Neural cell (in vitro differentiated cells): ENCODE measurements at regions not wholly inside any gene's neighbourhood (a gene's known extent, or its start where the extent isn't known, plus 50 kb on each side); places are given as distances from the start of the nearest gene placed in this dataset.

Experiments
- EZH2 ChIP-seq: fragments of 200-600, 300-800 bp; shearing (Covaris generic), sonication (generic); IDR thresholded peaks from 2 replicates; pipeline ENCODE4 v1.6.1; 2014; ENCODE audit warnings: antibody characterized with exemption, low read length, borderline replicate concordance, mild to moderate bottlenecking; ENCODE audit not compliant: insufficient read depth, poor library complexity, severe bottlenecking
- MXI1 ChIP-seq: fragments of 450-650 bp; conservative IDR thresholded peaks from 2 replicates; pipeline ENCODE4 v1.6.1; 2014; ENCODE audit warnings: antibody characterized with exemption, mild to moderate bottlenecking; ENCODE audit not compliant: poor library complexity, severe bottlenecking
- RAD21 ChIP-seq: fragments of 450-650 bp; conservative IDR thresholded peaks from 2 replicates; pipeline ENCODE4 v1.6.1; 2014; ENCODE audit warnings: antibody characterized with exemption, mild to moderate bottlenecking, moderate library complexity
- SMC3 ChIP-seq: fragments of 450-650 bp; conservative IDR thresholded peaks from 2 replicates; pipeline ENCODE4 v1.6.1; 2014; ENCODE audit warnings: antibody characterized with exemption, mild to moderate bottlenecking, moderate library complexity; ENCODE audit not compliant: poor library complexity
- TAF1 ChIP-seq: IDR thresholded peaks from 2 replicates; pipeline ENCODE4 v1.6.1; 2012; ENCODE audit warnings: low read depth
- TF ChIP-seq, protein P1 (sequence below): fragments of 450-650 bp; IDR thresholded peaks from 2 replicates; pipeline ENCODE4 v1.5.1; 2014; ENCODE audit warnings: antibody characterized with exemption, mild to moderate bottlenecking, moderate library complexity; ENCODE audit not compliant: poor library complexity, severe bottlenecking
- TF ChIP-seq, protein P2 (sequence below): IDR thresholded peaks from 2 replicates; pipeline ENCODE4 v1.6.1; 2012; ENCODE audit warnings: borderline replicate concordance

DNA sequence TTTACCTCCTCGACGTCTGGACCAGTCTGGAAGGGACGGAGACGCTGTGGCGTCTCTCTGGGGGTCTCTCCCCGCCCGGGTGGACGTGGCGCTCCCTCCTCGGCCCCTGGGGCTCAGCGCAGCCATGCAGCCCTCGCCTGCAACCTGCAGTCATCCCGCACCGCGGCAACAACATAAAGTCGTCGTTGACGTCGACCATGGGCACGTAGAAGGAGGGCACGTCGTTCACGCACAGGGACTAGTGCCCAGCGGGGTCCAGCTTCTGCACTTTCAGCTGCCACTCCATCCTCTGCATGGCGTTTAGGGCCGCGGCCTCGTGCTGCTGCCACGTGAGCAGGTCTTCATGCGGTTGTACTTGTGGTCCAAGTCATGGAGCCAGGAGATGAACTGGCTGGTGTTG lies 889.6 kb upstream of the LRRTM1 start:
- TF ChIP-seq, protein P1, sequence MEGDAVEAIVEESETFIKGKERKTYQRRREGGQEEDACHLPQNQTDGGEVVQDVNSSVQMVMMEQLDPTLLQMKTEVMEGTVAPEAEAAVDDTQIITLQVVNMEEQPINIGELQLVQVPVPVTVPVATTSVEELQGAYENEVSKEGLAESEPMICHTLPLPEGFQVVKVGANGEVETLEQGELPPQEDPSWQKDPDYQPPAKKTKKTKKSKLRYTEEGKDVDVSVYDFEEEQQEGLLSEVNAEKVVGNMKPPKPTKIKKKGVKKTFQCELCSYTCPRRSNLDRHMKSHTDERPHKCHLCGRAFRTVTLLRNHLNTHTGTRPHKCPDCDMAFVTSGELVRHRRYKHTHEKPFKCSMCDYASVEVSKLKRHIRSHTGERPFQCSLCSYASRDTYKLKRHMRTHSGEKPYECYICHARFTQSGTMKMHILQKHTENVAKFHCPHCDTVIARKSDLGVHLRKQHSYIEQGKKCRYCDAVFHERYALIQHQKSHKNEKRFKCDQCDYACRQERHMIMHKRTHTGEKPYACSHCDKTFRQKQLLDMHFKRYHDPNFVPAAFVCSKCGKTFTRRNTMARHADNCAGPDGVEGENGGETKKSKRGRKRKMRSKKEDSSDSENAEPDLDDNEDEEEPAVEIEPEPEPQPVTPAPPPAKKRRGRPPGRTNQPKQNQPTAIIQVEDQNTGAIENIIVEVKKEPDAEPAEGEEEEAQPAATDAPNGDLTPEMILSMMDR, result no peak
- TF ChIP-seq TAF1, result no peak
- TF ChIP-seq SMC3, result no peak
- no peak for TF ChIP-seq MXI1
- no peak for TF ChIP-seq RAD21
- TF ChIP-seq, protein P2, sequence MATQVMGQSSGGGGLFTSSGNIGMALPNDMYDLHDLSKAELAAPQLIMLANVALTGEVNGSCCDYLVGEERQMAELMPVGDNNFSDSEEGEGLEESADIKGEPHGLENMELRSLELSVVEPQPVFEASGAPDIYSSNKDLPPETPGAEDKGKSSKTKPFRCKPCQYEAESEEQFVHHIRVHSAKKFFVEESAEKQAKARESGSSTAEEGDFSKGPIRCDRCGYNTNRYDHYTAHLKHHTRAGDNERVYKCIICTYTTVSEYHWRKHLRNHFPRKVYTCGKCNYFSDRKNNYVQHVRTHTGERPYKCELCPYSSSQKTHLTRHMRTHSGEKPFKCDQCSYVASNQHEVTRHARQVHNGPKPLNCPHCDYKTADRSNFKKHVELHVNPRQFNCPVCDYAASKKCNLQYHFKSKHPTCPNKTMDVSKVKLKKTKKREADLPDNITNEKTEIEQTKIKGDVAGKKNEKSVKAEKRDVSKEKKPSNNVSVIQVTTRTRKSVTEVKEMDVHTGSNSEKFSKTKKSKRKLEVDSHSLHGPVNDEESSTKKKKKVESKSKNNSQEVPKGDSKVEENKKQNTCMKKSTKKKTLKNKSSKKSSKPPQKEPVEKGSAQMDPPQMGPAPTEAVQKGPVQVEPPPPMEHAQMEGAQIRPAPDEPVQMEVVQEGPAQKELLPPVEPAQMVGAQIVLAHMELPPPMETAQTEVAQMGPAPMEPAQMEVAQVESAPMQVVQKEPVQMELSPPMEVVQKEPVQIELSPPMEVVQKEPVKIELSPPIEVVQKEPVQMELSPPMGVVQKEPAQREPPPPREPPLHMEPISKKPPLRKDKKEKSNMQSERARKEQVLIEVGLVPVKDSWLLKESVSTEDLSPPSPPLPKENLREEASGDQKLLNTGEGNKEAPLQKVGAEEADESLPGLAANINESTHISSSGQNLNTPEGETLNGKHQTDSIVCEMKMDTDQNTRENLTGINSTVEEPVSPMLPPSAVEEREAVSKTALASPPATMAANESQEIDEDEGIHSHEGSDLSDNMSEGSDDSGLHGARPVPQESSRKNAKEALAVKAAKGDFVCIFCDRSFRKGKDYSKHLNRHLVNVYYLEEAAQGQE, result no peak
- no peak for TF ChIP-seq EZH2
